ENCODE measurements at regions not wholly inside any gene's neighbourhood (a gene's known extent, or its start where the extent isn't known, plus 50 kb on each side); places are given as distances from the start of the nearest gene placed in this dataset.
"Not testable (repeated sequence)": the region's sequence is repeated elsewhere in the genome, so short reads cannot be mapped to it uniquely, and the experiment has no call there.

DNA sequence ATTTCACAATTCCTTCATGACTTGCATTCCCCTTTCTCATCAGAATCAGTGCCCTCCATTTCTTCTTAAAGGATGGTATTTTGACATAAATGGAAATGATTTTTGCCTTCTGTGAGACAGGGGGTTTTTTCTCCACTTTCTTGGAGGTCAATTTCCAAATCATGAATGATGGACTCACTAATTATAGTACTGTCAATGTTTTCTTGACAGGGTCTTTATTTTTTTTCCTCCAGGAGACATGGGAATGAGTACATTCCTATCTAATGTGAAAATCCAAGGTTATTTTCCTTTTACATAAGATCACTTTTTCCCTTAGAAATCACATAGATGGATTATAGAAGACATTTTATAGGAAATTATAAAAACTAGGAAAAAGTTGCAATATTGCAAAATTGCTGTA lies 141.7 kb downstream of the SPATA31A6 start:
- not testable (repeated sequence) for DNase-seq

- not testable (repeated sequence) for DNase-seq
Observed at GRCh38 chr9:42325561-42325960, 142.1 kb downstream of the SPATA31A6 start.

DNA sequence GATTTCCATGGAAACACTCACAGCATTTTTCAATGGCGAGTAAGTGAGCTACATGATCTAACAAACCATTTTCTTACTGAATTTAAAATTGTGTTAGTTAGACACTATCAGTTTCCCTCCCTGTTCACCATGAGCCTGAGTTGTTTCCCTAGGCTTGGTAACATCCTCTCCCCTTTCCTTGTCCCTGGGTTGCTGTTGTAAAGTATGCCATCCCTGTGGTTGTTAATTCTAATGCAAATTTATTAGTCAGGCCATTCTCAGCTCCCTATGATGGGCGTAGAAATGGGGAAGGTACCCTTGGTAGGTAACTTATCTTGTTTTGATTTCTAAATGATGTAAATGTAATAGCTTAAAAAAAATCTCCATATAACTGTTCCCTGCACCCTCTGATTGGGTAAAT lies 143.0 kb downstream of the SPATA31A6 start:
- not testable (repeated sequence) for DNase-seq

DNA sequence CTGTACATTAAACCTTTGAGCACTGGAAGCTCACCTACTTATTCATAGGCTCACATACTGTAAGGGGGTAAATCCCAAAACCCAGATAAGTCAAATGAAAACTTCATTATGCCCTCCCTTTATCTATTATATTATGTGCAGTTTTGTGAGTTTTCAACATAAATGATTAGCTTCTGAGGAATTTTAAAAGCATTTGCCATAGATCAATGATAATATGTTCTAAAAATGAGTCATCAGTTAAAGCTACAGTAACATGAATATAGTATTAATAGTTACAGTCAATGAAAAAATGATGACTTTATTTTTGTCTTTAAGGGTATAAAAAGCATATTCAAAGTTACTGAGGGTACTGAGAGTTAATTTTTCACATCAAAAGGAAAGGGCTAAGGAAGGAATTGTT lies 151.9 kb downstream of the SPATA31A6 start:
- not testable (repeated sequence) for DNase-seq

DNA sequence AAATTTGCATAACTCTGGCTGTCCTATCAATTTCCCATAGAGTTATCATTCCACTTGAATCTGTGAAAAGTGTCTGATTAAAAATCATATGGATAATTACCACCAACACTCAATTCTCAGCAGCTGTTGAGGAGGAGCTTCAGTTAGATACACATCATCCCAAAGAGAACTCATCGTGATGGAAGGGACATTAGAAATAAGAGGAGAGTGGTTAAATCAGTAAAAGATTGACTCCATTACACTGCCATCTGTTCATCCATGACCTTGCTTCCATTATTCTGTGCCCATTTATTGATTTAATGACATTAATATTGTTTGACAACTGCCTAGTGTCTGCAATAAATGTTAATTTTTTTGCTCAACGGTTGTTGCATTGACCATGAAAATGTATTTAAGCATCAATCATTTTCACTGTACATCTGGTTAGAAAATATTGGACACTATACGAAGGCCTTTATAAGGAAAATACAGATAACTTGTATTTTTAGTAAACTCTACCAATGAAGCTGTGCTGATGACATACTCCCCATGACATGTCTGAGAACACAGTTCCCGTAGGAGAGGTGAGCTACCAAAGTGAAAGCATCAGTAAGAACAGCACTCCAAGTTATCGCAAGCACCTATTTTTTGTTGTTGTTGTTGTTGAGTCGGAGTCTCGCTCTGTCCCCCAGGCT lies 152.7 kb downstream of the SPATA31A6 start:
- not testable (repeated sequence) for DNase-seq

- not testable (repeated sequence) for DNase-seq
Observed at GRCh38 chr9:42338275-42338674, 154.8 kb downstream of the SPATA31A6 start.

GRCh38 chr9:42339671-42340434 lies 156.4 kb downstream of the SPATA31A6 start:
- DNase-seq = not testable (repeated sequence)

- DNase-seq = not testable (repeated sequence)
Observed at GRCh38 chr9:42340435-42340723, 156.9 kb downstream of the SPATA31A6 start.

DNA sequence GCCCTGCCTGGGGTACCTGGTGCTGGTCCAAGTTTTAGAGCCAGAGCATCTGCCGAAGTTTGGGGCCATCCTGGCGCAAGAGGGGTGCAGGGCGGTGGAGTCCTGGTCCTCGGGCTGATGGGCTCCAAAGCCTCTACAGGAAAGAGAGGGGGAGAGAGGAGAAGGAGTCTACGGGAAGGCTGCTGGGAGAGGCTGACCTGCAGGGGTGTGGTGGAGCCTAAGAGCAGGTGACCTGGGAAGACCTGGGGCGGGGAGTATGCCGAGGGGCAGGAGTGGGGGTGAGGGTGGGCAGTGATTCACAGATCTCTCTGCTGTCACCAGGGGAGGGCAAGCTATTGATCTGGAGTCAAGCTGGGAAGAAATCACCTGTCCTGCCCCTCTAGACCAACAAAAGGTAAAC lies 158.4 kb downstream of the SPATA31A6 start:
- not testable (repeated sequence) for DNase-seq

GRCh38 chr9:42342297-42342696 lies 158.8 kb downstream of the SPATA31A6 start:
- not testable (repeated sequence) for DNase-seq

DNA sequence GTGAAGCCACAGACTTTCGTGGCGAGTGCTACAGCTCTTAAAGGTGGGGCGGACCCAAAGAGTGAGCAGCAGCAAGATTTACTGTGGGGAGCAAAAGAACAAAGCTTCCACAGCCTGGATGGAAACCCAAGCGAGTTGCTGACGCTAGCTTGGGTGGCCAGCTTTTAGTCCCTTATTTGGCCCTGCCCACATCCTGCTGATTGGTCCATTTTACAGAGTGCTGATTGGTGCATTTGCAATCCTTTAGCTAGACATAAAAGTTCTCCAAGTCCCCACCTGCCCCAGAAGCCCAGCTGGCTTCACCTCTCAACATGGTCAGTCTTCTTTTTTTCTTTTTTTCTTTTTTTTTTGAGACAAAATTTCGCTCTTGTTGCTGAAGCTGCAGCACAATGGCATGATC lies 161.0 kb downstream of the SPATA31A6 start:
- DNase-seq = not testable (repeated sequence)

GRCh38 chr9:42346916-42347315 lies 163.5 kb downstream of the SPATA31A6 start:
- DNase-seq = not testable (repeated sequence)

- DNase-seq = not testable (repeated sequence)
Observed at GRCh38 chr9:42349181-42349580, 165.7 kb downstream of the SPATA31A6 start.

GRCh38 chr9:42350412-42350811 lies 167.0 kb downstream of the SPATA31A6 start:
- DNase-seq = not testable (repeated sequence)

GRCh38 chr9:42357604-42358373 lies 174.3 kb downstream of the SPATA31A6 start:
- not testable (repeated sequence) for DNase-seq

GRCh38 chr9:42358626-42359247 lies 175.3 kb downstream of the SPATA31A6 start:
- not testable (repeated sequence) for DNase-seq

DNA sequence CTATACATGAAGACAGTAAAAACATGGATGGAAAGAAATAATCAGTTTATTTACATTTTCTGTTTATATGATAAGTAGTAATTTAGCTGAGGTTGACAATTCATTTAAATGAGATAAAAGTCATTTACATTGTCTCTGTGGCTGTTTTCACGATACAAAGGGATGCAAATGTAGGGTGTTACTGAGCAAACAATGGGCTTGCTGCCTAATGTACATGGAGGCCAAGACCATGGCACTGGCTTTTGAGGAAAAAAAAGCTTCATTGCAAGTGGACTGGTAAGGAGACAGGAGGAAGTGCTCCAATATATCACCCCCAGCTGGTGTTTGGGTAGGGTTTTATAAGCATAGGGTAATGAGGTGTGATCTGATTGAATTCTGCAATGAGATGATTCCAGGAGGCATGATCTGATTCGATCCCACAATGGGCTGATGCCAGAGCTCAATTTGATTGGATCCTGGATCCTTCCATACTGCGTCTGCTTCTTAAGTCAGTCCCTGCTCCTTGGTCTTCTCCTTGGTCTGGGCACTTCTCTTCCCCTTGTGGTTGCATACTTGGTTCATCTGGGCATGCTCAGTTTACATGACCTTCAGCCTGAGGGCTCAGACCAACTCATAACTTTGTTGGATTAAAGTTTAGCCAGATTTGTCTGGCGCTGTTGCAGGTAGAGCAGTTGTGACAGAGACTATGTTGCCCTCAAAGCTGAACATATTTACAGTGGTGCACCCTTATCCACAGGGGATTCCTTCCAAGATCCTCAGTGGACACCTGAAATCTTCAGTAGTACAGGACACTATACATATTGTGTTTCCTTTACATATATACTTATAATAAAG lies 181.2 kb downstream of the SPATA31A6 start:
- not testable (repeated sequence) for DNase-seq

- DNase-seq = not testable (repeated sequence)
Observed at GRCh38 chr9:42365244-42365945, 181.9 kb downstream of the SPATA31A6 start.

- DNase-seq = not testable (repeated sequence)
Observed at GRCh38 chr9:42368279-42368881, 184.9 kb downstream of the SPATA31A6 start.

- not testable (repeated sequence) for DNase-seq
Observed at GRCh38 chr9:42370172-42370571, 186.7 kb downstream of the SPATA31A6 start.

Measured in amygdala (tissue), 56 donors.